GM12874 (cell line): ENCODE measurements at regions not wholly inside any gene's neighbourhood (a gene's known extent, or its start where the extent isn't known, plus 50 kb on each side); places are given as distances from the start of the nearest gene placed in this dataset.

Experiments used
- TF ChIP-seq, protein P1 (sequence below): IDR thresholded peaks from 2 replicates; pipeline ENCODE4 v1.5.1; 2011; ENCODE audit warnings: low read depth, mild to moderate bottlenecking, control low read depth, low read length, moderate library complexity; ENCODE audit not compliant: insufficient read depth

DNA sequence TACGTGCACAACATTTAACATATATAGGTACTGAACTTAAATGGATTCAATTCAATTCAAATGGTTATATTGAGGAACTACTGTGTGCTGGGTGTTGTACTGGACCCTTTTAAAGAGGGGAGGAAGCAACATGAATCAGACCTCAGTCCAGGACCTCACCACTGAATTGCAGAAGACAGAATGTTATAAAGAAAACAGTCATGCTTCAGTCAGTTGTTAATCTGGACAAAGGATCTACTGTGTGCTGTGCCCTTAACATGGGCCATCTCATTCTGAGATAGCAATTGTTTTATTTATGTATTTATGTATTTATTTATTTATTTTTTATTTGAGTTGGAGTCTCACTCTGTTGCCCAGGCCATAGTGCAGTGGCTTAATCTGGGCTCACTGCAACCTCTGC is 240.1 kb downstream of the HAPSTR1 start:
- TF ChIP-seq, protein P1, sequence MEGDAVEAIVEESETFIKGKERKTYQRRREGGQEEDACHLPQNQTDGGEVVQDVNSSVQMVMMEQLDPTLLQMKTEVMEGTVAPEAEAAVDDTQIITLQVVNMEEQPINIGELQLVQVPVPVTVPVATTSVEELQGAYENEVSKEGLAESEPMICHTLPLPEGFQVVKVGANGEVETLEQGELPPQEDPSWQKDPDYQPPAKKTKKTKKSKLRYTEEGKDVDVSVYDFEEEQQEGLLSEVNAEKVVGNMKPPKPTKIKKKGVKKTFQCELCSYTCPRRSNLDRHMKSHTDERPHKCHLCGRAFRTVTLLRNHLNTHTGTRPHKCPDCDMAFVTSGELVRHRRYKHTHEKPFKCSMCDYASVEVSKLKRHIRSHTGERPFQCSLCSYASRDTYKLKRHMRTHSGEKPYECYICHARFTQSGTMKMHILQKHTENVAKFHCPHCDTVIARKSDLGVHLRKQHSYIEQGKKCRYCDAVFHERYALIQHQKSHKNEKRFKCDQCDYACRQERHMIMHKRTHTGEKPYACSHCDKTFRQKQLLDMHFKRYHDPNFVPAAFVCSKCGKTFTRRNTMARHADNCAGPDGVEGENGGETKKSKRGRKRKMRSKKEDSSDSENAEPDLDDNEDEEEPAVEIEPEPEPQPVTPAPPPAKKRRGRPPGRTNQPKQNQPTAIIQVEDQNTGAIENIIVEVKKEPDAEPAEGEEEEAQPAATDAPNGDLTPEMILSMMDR, result no peak

DNA sequence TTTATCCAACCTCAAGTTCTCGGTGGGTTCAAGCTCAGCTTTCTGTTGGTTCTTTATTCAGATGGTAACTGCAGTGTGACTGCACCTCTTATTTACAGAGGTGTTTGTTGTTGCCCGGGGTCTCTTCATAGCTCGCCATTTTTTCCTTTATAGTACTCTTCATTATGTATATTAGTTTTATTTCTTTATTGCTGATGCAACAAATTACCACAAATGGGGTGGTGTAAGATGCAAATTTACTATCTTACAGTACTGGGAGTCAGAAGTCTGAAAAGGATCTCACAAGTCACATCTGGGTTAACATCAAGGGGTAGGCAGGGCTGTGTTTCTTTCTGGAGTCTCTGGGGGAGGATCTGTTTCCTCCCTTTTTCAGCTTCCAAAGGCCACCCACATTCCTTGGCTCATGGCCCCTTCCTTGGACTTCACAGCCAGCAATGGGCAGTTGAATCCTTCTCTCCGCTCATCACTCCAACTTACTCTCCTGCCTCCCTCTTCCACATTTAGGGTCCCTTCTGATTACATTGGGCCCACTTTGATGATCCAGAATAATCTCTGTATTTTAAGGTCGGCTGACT is 241.2 kb downstream of the HAPSTR1 start:
- TF ChIP-seq, protein P1, result no peak

DNA sequence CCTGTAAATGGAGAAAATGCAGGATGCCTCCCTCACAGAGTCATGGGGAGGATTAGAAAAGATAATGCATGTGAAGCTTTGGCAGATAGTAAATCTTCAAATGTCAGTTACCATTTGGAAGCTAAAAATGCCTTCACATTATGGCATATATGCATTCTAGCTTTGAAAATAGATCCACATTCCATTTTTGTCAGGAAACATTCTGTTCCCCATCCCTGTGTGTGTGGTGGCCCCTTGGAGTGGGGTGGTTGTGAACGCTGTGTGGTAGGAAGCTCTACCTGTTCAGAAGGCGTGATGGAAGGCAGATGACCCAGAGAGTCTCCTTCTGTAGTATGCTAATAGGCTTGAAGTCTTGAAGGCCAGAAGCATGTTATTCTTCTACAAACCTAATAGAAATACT is 242.0 kb downstream of the HAPSTR1 start:
- TF ChIP-seq, protein P1, result no peak

DNA sequence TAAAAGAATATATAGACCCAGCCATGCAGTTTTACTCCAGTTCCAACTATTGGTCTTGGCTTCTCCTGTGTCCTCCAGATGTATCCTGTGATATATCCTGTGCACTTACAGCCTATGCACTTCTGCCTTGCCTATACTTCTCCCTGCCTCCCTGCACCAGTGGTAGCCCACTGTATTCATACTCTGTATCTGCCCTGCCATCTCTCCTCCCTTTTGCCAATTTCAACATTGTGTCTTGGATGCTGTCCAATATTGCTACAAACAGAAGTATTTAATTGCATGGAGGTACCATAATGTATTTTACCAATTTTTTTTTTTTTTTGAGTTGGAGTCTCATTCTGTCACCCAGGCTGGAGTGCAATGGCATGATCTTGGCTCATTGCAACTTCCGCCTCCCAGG is 242.7 kb downstream of the HAPSTR1 start:
- TF ChIP-seq, protein P1, result no peak

DNA sequence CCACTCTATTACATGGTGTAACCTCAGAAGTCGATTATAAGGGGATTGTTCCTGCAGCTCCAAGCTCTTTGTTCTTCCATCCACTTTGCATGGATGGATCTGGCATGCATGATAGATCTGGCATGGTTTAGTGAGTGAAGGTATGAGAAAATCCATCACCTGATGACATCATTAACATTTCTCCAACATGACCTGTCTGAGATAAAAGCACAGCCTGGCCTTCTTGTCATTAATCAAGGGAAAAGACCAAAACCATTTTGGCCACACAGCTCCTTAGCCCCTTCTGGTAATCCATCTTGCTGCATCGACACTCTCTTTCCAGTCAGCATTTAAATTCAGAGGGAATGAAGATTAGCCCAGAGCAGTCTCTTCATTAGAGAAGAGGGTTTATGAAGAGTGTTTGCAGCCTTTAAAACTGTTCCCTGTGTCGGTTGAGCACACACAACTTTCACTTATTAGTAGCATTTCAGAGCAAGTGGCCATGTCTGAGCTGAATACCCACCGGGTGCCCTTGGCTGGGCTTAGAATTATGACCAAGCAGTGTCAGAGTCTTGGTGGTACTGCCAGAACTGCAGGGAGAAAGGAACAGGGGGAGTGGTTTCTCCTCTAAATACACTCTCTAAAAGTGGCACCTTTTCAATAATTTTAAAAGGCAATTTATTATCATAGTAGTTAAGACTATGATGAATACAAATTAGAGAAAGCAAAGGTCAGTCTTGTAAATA is 246.0 kb downstream of the HAPSTR1 start:
- TF ChIP-seq, protein P1, result no peak

DNA sequence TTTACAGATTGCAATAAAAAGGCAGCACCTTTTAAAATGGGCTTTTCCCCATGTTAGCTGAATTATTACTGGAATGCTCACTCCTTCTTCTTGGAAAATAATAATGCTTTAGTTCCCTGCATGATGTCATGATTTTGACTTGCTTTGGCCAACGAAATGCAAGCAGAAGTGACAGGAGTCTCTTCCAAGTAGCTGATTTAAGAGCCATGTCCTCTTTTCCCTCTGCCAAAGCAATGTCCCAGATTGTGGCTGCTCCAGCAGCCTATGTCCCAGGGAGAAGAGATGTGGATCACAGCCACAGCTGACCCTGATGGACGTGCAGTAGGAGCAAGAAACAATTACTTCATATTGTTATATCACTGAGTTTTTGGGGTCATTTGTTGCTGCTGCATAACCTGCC is 246.6 kb downstream of the HAPSTR1 start:
- TF ChIP-seq, protein P1, result no peak

DNA sequence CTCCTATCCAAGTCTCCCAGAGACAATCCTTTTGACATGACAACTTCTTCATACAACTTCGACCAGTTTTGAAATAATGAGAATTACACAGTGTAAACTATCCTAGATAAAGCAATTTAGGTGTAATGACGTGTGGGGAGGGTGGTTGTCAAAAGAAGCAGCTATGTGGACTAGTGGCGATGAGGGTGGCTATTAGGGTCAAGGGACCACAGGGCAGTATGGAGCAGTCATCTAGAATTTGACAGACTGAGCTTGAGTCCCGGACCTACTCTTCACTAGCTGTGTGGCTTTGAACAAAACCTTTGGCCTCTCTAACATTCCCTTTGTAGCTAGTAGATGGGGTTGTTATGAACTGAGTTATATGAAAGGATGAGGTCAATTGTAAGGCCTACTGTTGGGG is 247.1 kb downstream of the HAPSTR1 start:
- TF ChIP-seq, protein P1, result no peak
